ENCODE measurements at regions not wholly inside any gene's neighbourhood (a gene's known extent, or its start where the extent isn't known, plus 50 kb on each side); places are given as distances from the start of the nearest gene placed in this dataset.

- H3K27ac ChIP-seq (ENCODE audit: low read depth, low read length): no peak overlapping the region
- DNase-seq (ENCODE audit: low read depth, low spot score): no peak
- no peak for ATAC-seq
- TF ChIP-seq, protein P1, sequence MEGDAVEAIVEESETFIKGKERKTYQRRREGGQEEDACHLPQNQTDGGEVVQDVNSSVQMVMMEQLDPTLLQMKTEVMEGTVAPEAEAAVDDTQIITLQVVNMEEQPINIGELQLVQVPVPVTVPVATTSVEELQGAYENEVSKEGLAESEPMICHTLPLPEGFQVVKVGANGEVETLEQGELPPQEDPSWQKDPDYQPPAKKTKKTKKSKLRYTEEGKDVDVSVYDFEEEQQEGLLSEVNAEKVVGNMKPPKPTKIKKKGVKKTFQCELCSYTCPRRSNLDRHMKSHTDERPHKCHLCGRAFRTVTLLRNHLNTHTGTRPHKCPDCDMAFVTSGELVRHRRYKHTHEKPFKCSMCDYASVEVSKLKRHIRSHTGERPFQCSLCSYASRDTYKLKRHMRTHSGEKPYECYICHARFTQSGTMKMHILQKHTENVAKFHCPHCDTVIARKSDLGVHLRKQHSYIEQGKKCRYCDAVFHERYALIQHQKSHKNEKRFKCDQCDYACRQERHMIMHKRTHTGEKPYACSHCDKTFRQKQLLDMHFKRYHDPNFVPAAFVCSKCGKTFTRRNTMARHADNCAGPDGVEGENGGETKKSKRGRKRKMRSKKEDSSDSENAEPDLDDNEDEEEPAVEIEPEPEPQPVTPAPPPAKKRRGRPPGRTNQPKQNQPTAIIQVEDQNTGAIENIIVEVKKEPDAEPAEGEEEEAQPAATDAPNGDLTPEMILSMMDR (IDR thresholded peaks at IDR 0.05 in 2 of 3, conservative IDR thresholded peaks at IDR 0.05 in 1 of 3; ENCODE audit: borderline replicate concordance in 1 of 3, insufficient read depth in 1 of 3, low read depth in 2 of 3, low read length in 2 of 3): no peak
- TF ChIP-seq SRF (IDR thresholded peaks at IDR 0.05; ENCODE audit: low read depth): no peak
- CTCF ChIA-PET: interaction anchor here (1.7 kb wide), 1 partner anchor 153 kb away, joined by 6 read pairs; no protein-coding TSS in a partner anchor
- peak overlapping the region; percentile 83 for H3K4me2 ChIP-seq (ENCODE audit: low read length)
- peak overlapping the region; percentile 1 for H2AFZ ChIP-seq (ENCODE audit: low read depth, low read length, poor library complexity, severe bottlenecking)
- H3K9ac ChIP-seq (ENCODE audit: low read length): no peak overlapping the region
- peaks cover 19 to 45% of the 10 kb centered on the region in 2 experiments for H3K4me1 ChIP-seq (ENCODE audit: control insufficient read depth in 1 of 2, insufficient read depth in 2 of 2, low read length in 2 of 2)
- H3K36me3 ChIP-seq (ENCODE audit: control insufficient read depth in 1 of 2, insufficient read depth in 2 of 2, low read length in 2 of 2): no peaks in the 10 kb centered on the region
- H3K9me2 ChIP-seq (ENCODE audit: insufficient read depth): no peaks in the 10 kb centered on the region
- H3K79me2 ChIP-seq (ENCODE audit: insufficient read depth, low read length): no peaks in the 10 kb centered on the region
- H4K20me1 ChIP-seq (ENCODE audit: insufficient read depth): no peaks in the 10 kb centered on the region
- POLR2A ChIA-PET: interaction anchor here (1.3 kb wide), 1 partner anchor 8 kb away, joined by 5 read pairs; no protein-coding TSS in a partner anchor
- intact Hi-C loops (cut with micrococcal nuclease): loop anchor here (2.0 kb wide), 1 partner anchor 89 kb away; no protein-coding TSS in a partner anchor
- no peak overlapping the region for H3K4me3 ChIP-seq (replicated peaks in 1 of 2; ENCODE audit: low read depth in 1 of 2, low read length in 2 of 2)
- no peaks in the 10 kb centered on the region for H3K27me3 ChIP-seq (ENCODE audit: insufficient read depth, low read length)
- no TSS peak for BruUV-seq (replicated peaks)
- H3K9me3 ChIP-seq (ENCODE audit: control insufficient read depth in 1 of 2, insufficient read depth in 1 of 2, low read depth in 1 of 2, low read length in 2 of 2): no peaks in the 10 kb centered on the region
- RAD21 ChIA-PET (ENCODE audit: low non-redundant PET in 1 of 2, low total read pairs in 2 of 2, uncharacterized antibody in 2 of 2, unreplicated experiment in 2 of 2): no interaction called here
Measured at GRCh38 chr2:109699646-109700045, 85.5 kb downstream of the SOWAHC start.

- ATAC-seq (no peak), DNase-seq (ENCODE audit: low read depth, low spot score) (no peak)
- Histone ChIP-seq H3K36me3 (ENCODE audit: control insufficient read depth in 1 of 2, insufficient read depth in 2 of 2, low read length in 2 of 2) (no peaks in the 10 kb centered on the region), H2AFZ (ENCODE audit: low read depth, low read length, poor library complexity, severe bottlenecking) (no peak overlapping the region), H3K79me2 (ENCODE audit: insufficient read depth, low read length) (no peaks in the 10 kb centered on the region), H3K27ac (ENCODE audit: low read depth, low read length) (no peak overlapping the region), H3K4me3 (replicated peaks in 1 of 2; ENCODE audit: low read depth in 1 of 2, low read length in 2 of 2) (no peak overlapping the region), H4K20me1 (ENCODE audit: insufficient read depth) (no peaks in the 10 kb centered on the region), H3K9me3 (ENCODE audit: control insufficient read depth in 1 of 2, insufficient read depth in 1 of 2, low read depth in 1 of 2, low read length in 2 of 2) (no peaks in the 10 kb centered on the region), H3K4me2 (ENCODE audit: low read length) (no peak overlapping the region), H3K9me2 (ENCODE audit: insufficient read depth) (no peaks in the 10 kb centered on the region), H3K27me3 (ENCODE audit: insufficient read depth, low read length) (no peaks in the 10 kb centered on the region), H3K4me1 (ENCODE audit: control insufficient read depth in 1 of 2, insufficient read depth in 2 of 2, low read length in 2 of 2) (peaks cover 19 to 42% of the 10 kb centered on the region in 2 experiments), H3K9ac (ENCODE audit: low read length) (no peak overlapping the region)
- ChIA-PET POLR2A (no interaction called here), RAD21 (ENCODE audit: low non-redundant PET in 1 of 2, low total read pairs in 2 of 2, uncharacterized antibody in 2 of 2, unreplicated experiment in 2 of 2) (no interaction called here), CTCF (no interaction called here)
- intact Hi-C loops (cut with micrococcal nuclease): no loop called here
- BruUV-seq (replicated peaks): no TSS peak
- TF ChIP-seq POLR2AphosphoS5 (IDR thresholded peaks at IDR 0.05; ENCODE audit: low read depth, low read length): no peak
Measured at GRCh38 chr2:109700680-109701274, 86.6 kb downstream of the SOWAHC start.
